Lower lobe of right lung (tissue), 2 donors: ENCODE measurements at regions not wholly inside any gene's neighbourhood (a gene's known extent, or its start where the extent isn't known, plus 50 kb on each side); places are given as distances from the start of the nearest gene placed in this dataset.

Source experiments
- ATAC-seq, 2 donors: fragments of 200-7000 bp; cut with Tn5 transposase; one replicate each; pipeline ENCODE4 v1.9.1; 2020 to 2022; ENCODE audit warnings: mild to moderate bottlenecking in 2 of 2, moderate library complexity in 2 of 2
- DNase-seq: peaks from one replicate; pipeline ENCODE4 v3.0.0-alpha.2; 2020
- H3K27ac ChIP-seq: fragments of 200-600 bp; one replicate; pipeline ENCODE4 v1.8.0; 2022
- H3K27me3 ChIP-seq: fragments of 200-600 bp; one replicate; pipeline ENCODE4 v1.8.0; 2022; ENCODE audit warnings: low read depth
- H3K36me3 ChIP-seq: fragments of 200-600 bp; one replicate; pipeline ENCODE4 v1.8.0; 2022; ENCODE audit warnings: mild to moderate bottlenecking
- H3K4me1 ChIP-seq: fragments of 200-600 bp; one replicate; pipeline ENCODE4 v1.8.0; 2022
- H3K4me3 ChIP-seq: fragments of 200-600 bp; one replicate; pipeline ENCODE4 v1.8.0; 2022; ENCODE audit warnings: mild to moderate bottlenecking
- H3K9me3 ChIP-seq: fragments of 200-600 bp; one replicate; pipeline ENCODE4 v1.8.0; 2022
- intact Hi-C: fragments of 100-400 bp; cut with DNase I; formaldehyde crosslinking; loops from one replicate; pipeline ENCODE4 v1.11.0; 2022
- TF ChIP-seq, protein P1 (sequence below): fragments of 200-600 bp; IDR thresholded peaks from one replicate; pipeline ENCODE4 v1.8.0; 2022; ENCODE audit warnings: antibody characterized with exemption, mild to moderate bottlenecking
- donor health status: DM: no; HTN: yes; CAD: no; lungs with severe emphysema.

DNA sequence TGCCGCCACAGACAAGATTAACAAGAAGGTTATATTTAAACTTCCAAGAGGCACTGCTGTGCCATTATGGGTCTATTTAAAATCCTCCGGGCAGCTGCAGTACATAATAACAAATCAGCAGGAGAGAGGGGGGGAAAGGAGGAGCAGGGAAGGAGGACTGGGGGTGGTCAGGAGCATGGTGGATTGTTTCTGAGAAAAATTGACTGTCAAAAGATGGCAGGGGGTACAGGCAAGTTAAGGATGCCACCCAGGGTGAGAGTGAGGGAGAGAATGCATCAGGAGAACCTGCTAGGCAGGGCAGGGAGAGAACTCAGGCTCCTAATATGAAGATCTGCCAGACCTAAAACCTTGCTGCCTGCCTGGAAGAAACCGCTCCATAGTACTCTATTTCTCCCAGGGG, 181.8 kb downstream of the GRIN2B start:
- H3K27me3 ChIP-seq, result no peaks in the 10 kb centered on the region
- intact Hi-C loops, result no loop called here
- H3K27ac ChIP-seq, result no peak overlapping the region
- TF ChIP-seq, protein P1, sequence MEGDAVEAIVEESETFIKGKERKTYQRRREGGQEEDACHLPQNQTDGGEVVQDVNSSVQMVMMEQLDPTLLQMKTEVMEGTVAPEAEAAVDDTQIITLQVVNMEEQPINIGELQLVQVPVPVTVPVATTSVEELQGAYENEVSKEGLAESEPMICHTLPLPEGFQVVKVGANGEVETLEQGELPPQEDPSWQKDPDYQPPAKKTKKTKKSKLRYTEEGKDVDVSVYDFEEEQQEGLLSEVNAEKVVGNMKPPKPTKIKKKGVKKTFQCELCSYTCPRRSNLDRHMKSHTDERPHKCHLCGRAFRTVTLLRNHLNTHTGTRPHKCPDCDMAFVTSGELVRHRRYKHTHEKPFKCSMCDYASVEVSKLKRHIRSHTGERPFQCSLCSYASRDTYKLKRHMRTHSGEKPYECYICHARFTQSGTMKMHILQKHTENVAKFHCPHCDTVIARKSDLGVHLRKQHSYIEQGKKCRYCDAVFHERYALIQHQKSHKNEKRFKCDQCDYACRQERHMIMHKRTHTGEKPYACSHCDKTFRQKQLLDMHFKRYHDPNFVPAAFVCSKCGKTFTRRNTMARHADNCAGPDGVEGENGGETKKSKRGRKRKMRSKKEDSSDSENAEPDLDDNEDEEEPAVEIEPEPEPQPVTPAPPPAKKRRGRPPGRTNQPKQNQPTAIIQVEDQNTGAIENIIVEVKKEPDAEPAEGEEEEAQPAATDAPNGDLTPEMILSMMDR, result no peak
- no peaks in the 10 kb centered on the region for H3K9me3 ChIP-seq
- ATAC-seq (no peak), DNase-seq (no peak)
- H3K36me3 ChIP-seq, result no peaks in the 10 kb centered on the region
- no peak overlapping the region for H3K4me3 ChIP-seq
- no peaks in the 10 kb centered on the region for H3K4me1 ChIP-seq

DNA sequence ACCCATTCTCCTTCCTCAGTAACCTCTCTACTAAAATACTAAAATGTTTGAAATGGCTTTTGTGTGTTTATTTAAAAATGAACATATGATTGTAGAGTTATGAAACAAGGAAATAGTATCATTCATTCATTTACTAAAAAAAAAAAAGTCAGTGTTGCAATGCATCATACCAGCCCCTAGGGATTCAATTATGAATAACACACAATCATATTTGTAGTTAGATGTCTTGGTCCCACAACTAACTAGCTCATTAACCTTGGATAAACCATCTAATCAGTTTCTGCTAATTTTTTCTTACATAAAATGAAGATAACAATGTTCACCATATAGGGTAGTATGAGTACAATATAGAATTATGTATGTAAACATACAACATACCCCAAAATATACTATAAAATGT, 183.2 kb downstream of the GRIN2B start:
- TF ChIP-seq, protein P1, result no peak
- ATAC-seq, result no peak
- DNase-seq, result no peak
- no peaks in the 10 kb centered on the region for H3K27me3 ChIP-seq
- no peaks in the 10 kb centered on the region for H3K9me3 ChIP-seq
- intact Hi-C loops, result no loop called here
- H3K4me1 ChIP-seq, result no peaks in the 10 kb centered on the region
- no peak overlapping the region for H3K4me3 ChIP-seq
- no peaks in the 10 kb centered on the region for H3K36me3 ChIP-seq
- no peak overlapping the region for H3K27ac ChIP-seq

DNA sequence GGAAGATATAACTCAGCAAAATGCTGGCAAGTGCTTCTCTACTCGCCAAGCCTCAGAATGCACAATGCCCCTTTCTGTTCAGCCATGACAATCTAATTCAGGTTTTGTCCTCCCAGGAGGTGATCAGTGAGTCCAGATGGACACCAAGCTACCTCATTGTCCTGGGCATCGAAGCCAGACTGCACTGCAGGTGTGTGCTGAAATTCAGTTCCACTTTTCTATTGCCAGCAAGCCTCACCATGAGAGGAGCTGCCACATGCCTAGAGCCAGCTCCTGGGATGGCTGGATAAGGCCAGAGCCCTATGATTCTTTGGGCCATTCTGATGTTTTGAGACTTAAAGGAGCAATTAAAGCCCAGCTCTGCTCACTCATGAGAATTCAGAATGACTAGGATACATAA, 186.7 kb downstream of the GRIN2B start:
- no peak for ATAC-seq
- H3K9me3 ChIP-seq, result no peaks in the 10 kb centered on the region
- TF ChIP-seq, protein P1, result no peak
- no peak overlapping the region for H3K4me3 ChIP-seq
- no peaks in the 10 kb centered on the region for H3K27me3 ChIP-seq
- H3K4me1 ChIP-seq, result no peaks in the 10 kb centered on the region
- DNase-seq, result no peak
- intact Hi-C loops, result no loop called here
- H3K27ac ChIP-seq, result no peak overlapping the region
- no peaks in the 10 kb centered on the region for H3K36me3 ChIP-seq

DNA sequence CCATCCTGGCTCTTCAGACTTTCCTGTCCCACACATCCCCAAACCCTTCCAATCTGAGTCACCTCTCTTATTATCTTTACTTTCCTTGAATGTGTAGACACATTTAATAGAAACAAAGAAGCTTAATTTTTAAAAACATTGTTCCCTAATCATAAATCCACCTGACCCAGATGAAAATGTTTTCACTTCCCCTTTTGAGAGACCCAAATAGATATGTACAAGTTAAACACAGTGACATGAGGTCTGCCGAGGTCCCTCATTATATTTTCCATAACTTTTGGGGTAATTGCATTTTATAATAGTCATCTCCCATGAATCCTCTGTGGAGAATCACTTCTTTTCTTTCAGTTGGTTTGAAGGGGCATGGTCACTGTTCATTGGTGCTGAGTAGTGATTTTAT, 191.1 kb downstream of the GRIN2B start:
- Histone ChIP-seq H3K4me3 (no peak overlapping the region), H3K27me3 (no peaks in the 10 kb centered on the region), H3K4me1 (no peaks in the 10 kb centered on the region), H3K36me3 (no peaks in the 10 kb centered on the region), H3K27ac (no peak overlapping the region), H3K9me3 (no peaks in the 10 kb centered on the region)
- DNase-seq, result no peak
- intact Hi-C loops, result no loop called here
- TF ChIP-seq, protein P1, result no peak
- ATAC-seq, result no peak

DNA sequence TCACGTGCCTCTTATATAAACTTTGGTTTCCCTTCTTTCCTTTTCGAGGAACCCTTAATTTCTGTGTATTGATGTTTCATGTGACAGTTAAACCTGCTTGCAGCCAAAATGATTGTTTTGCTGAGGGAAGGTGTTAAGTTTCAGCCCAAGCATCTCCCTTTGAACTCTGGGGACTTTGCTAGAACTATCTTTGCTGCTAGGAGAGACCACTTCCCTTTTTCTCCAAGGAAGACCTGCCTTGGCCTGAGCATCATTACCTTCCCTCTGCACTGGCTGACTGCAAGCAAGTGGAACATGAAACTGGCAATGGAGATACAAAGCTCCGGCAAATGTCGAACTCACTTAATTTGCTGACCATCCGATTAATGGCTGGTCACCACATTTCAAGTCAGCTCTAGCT, 192.8 kb downstream of the GRIN2B start:
- TF ChIP-seq, protein P1, result no peak
- intact Hi-C loops, result no loop called here
- Histone ChIP-seq H3K4me3 (no peak overlapping the region), H3K27ac (no peak overlapping the region), H3K36me3 (no peaks in the 10 kb centered on the region), H3K9me3 (no peaks in the 10 kb centered on the region), H3K4me1 (no peaks in the 10 kb centered on the region), H3K27me3 (no peaks in the 10 kb centered on the region)
- ATAC-seq (no peak), DNase-seq (no peak)

DNA sequence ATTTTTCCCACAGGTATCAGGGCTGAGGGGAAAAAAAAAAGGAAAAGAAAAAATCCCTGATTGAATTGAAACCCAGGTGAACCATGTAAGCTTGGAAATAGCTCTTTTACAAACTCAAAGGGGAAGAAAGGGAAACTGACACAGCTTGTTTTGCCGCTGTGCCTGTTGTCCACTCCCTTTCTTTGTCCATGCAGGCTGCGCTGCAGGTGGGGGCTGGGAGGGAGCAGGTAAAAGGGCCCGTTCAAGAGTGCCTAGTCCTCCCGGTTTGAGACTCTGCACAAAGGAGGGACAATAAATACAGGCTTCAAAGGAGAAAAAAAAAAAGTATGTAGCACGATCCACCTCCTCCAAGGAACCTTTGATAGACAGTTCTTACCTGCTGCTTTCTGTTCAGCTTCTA, 194.8 kb downstream of the GRIN2B start:
- TF ChIP-seq, protein P1, result no peak
- no peaks in the 10 kb centered on the region for H3K36me3 ChIP-seq

More for the DNA sequence above, 194.8 kb downstream of the GRIN2B start:
- intact Hi-C loops, result no loop called here
- Histone ChIP-seq H3K27me3 (no peaks in the 10 kb centered on the region), H3K4me3 (no peak overlapping the region), H3K27ac (no peak overlapping the region), H3K4me1 (no peaks in the 10 kb centered on the region), H3K9me3 (no peaks in the 10 kb centered on the region)
- DNase-seq (no peak), ATAC-seq (no peak)
